ENCODE measurements at regions not wholly inside any gene's neighbourhood (a gene's known extent, or its start where the extent isn't known, plus 50 kb on each side); places are given as distances from the start of the nearest gene placed in this dataset.

GRCh38 chr10:2599571-2599970 is 467.8 kb upstream of the PFKP start:
- Histone ChIP-seq H3K27ac (ENCODE audit: insufficient read depth, low read length, poor library complexity, severe bottlenecking) (no peak overlapping the region), H3K4me3 (ENCODE audit: low read depth, low read length) (no peak overlapping the region), H3K36me3 (ENCODE audit: control insufficient read depth, insufficient read depth, low read length) (no peaks in the 10 kb centered on the region), H3K27me3 (ENCODE audit: control insufficient read depth, insufficient read depth, low read length) (no peaks in the 10 kb centered on the region), H3K9me3 (ENCODE audit: control insufficient read depth in 2 of 2, low read length in 2 of 2) (no peaks in the 10 kb centered on the region), H3K4me1 (ENCODE audit: control insufficient read depth, insufficient read depth, low read length, poor library complexity, severe bottlenecking) (no peaks in the 10 kb centered on the region)
- ATAC-seq (ENCODE audit: low read depth in 2 of 2) (no peak), DNase-seq (no peak)
- no peaks in the 10 kb centered on the region for H3K27me3 Mint-ChIP-seq
- no peak overlapping the region for H3K27ac Mint-ChIP-seq
- H3K36me3 Mint-ChIP-seq = no peaks in the 10 kb centered on the region
- H3K4me3 Mint-ChIP-seq = no peak overlapping the region
- no peaks in the 10 kb centered on the region for H3K4me1 Mint-ChIP-seq
- H3K9me3 Mint-ChIP-seq = peaks cover 0 to 5% (median 0%) of the 10 kb centered on the region in 7 donors

DNA sequence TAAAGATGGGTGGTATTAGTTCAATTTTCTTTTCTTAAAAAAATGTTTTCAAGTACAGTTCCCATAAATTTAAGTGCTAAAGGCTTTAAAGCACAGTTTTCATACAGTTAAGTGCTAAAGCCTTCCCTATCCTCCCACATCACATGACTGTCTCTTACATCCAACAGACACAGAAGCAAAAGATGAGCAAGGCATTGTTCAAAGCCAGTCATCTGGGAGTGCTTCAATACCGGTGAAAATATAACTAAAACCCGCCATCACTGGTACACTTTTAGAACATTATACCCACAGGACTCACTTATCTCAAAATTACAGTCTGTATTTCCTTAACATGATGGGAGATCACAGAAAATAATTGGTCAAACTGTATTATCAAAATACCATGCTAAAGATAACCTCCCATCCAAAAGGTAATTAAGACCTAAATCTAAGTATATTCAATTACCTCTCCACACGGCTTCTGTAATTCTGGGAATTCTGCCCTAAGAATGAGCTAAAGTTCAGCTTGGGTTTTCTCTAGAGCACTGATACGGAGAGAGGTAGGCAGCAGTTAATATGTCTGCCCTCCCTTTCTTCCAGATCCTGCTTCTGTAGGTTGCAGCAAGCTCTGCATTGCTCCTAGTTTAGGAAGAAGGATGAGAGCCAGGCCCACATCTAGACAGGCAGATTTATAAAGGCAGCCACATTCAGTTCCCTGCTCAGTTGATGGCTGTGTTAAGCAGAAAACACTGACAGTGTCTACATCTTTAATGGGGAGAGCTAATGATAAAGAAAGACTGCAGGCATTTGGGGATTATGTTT is 474.8 kb upstream of the PFKP start:
- Mint-ChIP-seq H3K4me1 (no peaks in the 10 kb centered on the region), H3K36me3 (no peaks in the 10 kb centered on the region), H3K4me3 (no peak overlapping the region), H3K9me3 (peaks cover 0 to under 1% (median 0%) of the 10 kb centered on the region in 7 donors), H3K27me3 (peaks cover 4% of the 10 kb centered on the region), H3K27ac (no peak overlapping the region)
- no peak overlapping the region for H3K4me3 ChIP-seq (ENCODE audit: low read depth, low read length)
- H3K27me3 ChIP-seq (ENCODE audit: control insufficient read depth, insufficient read depth, low read length) = no peaks in the 10 kb centered on the region
- no peaks in the 10 kb centered on the region for H3K4me1 ChIP-seq (ENCODE audit: control insufficient read depth, insufficient read depth, low read length, poor library complexity, severe bottlenecking)
- no peak overlapping the region for H3K27ac ChIP-seq (ENCODE audit: insufficient read depth, low read length, poor library complexity, severe bottlenecking)
- no peak for DNase-seq
- no peaks in the 10 kb centered on the region for H3K36me3 ChIP-seq (ENCODE audit: control insufficient read depth, insufficient read depth, low read length)
- H3K9me3 ChIP-seq (ENCODE audit: control insufficient read depth in 2 of 2, low read length in 2 of 2) = no peaks in the 10 kb centered on the region
- ATAC-seq (ENCODE audit: low read depth in 2 of 2) = no peak

DNA sequence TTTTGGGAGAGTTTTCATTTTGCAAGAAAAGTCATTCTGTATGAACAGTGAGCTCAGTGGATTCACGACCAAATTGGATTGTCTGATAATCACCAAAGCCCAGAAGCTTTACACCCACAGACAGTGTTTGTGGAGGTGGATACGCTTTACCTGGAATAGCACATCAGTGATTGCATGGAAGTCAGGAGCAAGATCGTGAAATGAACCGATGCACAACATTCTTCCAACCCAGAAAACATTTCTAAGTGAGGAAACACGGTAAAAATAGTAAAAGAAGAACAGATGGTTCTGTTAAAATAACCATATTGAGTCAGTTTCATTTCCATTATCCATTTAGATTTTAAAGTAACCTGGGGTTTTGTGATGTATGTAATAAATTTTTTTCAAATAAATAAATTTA is 478.2 kb upstream of the PFKP start:
- no peaks in the 10 kb centered on the region for H3K36me3 ChIP-seq (ENCODE audit: control insufficient read depth, insufficient read depth, low read length)
- DNase-seq (no peak), ATAC-seq (ENCODE audit: low read depth in 2 of 2) (no peak)
- Mint-ChIP-seq H3K4me1 (no peaks in the 10 kb centered on the region), H3K9me3 (peaks cover 0 to 2% (median 0%) of the 10 kb centered on the region in 7 donors), H3K36me3 (no peaks in the 10 kb centered on the region), H3K27ac (no peak overlapping the region), H3K4me3 (no peak overlapping the region), H3K27me3 (peaks cover 4% of the 10 kb centered on the region)
- H3K27me3 ChIP-seq (ENCODE audit: control insufficient read depth, insufficient read depth, low read length) = no peaks in the 10 kb centered on the region
- no peak overlapping the region for H3K4me3 ChIP-seq (ENCODE audit: low read depth, low read length)
- no peaks in the 10 kb centered on the region for H3K4me1 ChIP-seq (ENCODE audit: control insufficient read depth, insufficient read depth, low read length, poor library complexity, severe bottlenecking)
- H3K9me3 ChIP-seq (ENCODE audit: control insufficient read depth in 2 of 2, low read length in 2 of 2) = no peaks in the 10 kb centered on the region
- no peak overlapping the region for H3K27ac ChIP-seq (ENCODE audit: insufficient read depth, low read length, poor library complexity, severe bottlenecking)

- H3K27me3 ChIP-seq (ENCODE audit: control insufficient read depth, insufficient read depth, low read length) = no peaks in the 10 kb centered on the region
- no peaks in the 10 kb centered on the region for H3K36me3 Mint-ChIP-seq
- no peaks in the 10 kb centered on the region for H3K4me1 ChIP-seq (ENCODE audit: control insufficient read depth, insufficient read depth, low read length, poor library complexity, severe bottlenecking)
- H3K4me1 Mint-ChIP-seq = no peaks in the 10 kb centered on the region
- no peak overlapping the region for H3K4me3 Mint-ChIP-seq
- H3K27ac ChIP-seq (ENCODE audit: insufficient read depth, low read length, poor library complexity, severe bottlenecking) = no peak overlapping the region
- H3K27me3 Mint-ChIP-seq = no peaks in the 10 kb centered on the region
- peaks cover 0 to 2% (median 0%) of the 10 kb centered on the region in 7 donors for H3K9me3 Mint-ChIP-seq
- no peak overlapping the region for H3K4me3 ChIP-seq (ENCODE audit: low read depth, low read length)
- no peak for ATAC-seq (ENCODE audit: low read depth in 2 of 2)
- no peaks in the 10 kb centered on the region for H3K9me3 ChIP-seq (ENCODE audit: control insufficient read depth in 2 of 2, low read length in 2 of 2)
- H3K27ac Mint-ChIP-seq = no peak overlapping the region
- no peak for DNase-seq
- H3K36me3 ChIP-seq (ENCODE audit: control insufficient read depth, insufficient read depth, low read length) = no peaks in the 10 kb centered on the region
Observed at GRCh38 chr10:2584385-2584784, 483.0 kb upstream of the PFKP start.

DNA sequence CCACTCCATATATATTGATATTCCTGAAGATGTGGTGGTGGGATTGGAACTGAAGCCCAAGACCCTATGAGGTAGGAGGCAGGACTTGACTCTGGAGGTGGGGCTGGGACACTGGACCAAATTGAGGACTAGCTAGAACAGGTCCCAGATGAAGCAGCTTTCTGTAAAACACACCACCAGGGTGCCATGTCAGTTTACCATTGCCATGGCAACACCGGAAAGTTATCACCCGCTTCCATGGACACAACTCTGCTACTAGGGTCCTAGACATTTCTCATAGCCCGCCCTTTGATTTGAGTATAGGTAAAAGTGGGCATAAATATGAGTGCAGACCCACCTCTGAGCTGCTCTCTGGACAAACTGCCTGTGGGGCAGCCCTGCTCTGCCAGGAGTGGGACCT is 490.5 kb upstream of the PFKP start:
- H3K9me3 ChIP-seq (ENCODE audit: control insufficient read depth in 2 of 2, low read length in 2 of 2) = no peaks in the 10 kb centered on the region
- Mint-ChIP-seq H3K27me3 (peaks cover 4% of the 10 kb centered on the region), H3K4me1 (no peaks in the 10 kb centered on the region), H3K36me3 (no peaks in the 10 kb centered on the region), H3K27ac (no peak overlapping the region), H3K4me3 (no peak overlapping the region), H3K9me3 (peaks cover 0 to 2% (median 0%) of the 10 kb centered on the region in 7 donors)
- H3K4me3 ChIP-seq (ENCODE audit: low read depth, low read length) = no peak overlapping the region
- DNase-seq (no peak), ATAC-seq (ENCODE audit: low read depth in 2 of 2) (no peak)
- no peaks in the 10 kb centered on the region for H3K36me3 ChIP-seq (ENCODE audit: control insufficient read depth, insufficient read depth, low read length)
- H3K27ac ChIP-seq (ENCODE audit: insufficient read depth, low read length, poor library complexity, severe bottlenecking) = no peak overlapping the region
- H3K27me3 ChIP-seq (ENCODE audit: control insufficient read depth, insufficient read depth, low read length) = no peaks in the 10 kb centered on the region
- H3K4me1 ChIP-seq (ENCODE audit: control insufficient read depth, insufficient read depth, low read length, poor library complexity, severe bottlenecking) = no peaks in the 10 kb centered on the region

DNA sequence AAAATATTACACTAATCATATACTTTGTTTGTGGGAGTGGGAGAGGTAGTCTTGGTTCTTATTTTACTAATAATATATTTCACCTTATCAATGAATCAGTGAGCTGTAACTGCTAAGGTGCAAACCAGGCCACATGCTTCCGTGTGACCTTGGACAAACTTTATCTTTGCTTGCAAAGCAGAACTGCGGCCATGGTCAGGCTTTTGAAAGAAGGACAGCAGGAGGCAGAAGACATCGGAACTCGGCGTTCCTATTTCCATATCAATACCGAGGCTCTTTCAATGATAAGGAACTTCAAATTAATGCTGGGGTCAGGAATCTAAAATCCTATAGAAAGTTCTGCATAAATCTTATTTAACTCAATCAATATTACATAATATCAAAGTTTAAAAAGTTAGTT is 491.9 kb upstream of the PFKP start:
- Histone ChIP-seq H3K27me3 (ENCODE audit: control insufficient read depth, insufficient read depth, low read length) (no peaks in the 10 kb centered on the region), H3K27ac (ENCODE audit: insufficient read depth, low read length, poor library complexity, severe bottlenecking) (no peak overlapping the region), H3K36me3 (ENCODE audit: control insufficient read depth, insufficient read depth, low read length) (no peaks in the 10 kb centered on the region), H3K4me3 (ENCODE audit: low read depth, low read length) (no peak overlapping the region), H3K4me1 (ENCODE audit: control insufficient read depth, insufficient read depth, low read length, poor library complexity, severe bottlenecking) (no peaks in the 10 kb centered on the region), H3K9me3 (ENCODE audit: control insufficient read depth in 2 of 2, low read length in 2 of 2) (no peaks in the 10 kb centered on the region)
- no peak for DNase-seq
- Mint-ChIP-seq H3K9me3 (peaks cover 0 to 2% (median 0%) of the 10 kb centered on the region in 7 donors), H3K4me1 (no peaks in the 10 kb centered on the region), H3K4me3 (no peak overlapping the region), H3K27ac (no peak overlapping the region), H3K36me3 (no peaks in the 10 kb centered on the region), H3K27me3 (peaks cover 7% of the 10 kb centered on the region)
- no peak for ATAC-seq (ENCODE audit: low read depth in 2 of 2)

DNA sequence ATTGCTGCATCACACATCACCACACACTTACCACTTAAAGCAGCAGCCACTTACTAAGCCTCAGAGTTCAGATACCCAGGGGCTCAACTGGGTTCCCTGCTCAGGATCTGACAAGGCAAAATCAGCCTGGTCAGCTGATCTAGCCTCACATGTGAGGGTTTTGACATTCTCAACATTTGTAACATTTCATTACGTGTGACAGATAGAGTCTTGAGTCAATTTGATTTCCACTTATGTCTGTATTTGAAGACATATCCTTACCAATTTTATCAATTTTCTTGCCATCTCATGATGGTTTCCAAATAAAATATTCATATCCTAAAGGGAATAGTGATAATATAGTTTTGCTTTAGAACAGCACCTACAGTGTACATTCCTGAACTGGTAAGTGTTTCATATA is 494.7 kb upstream of the PFKP start:
- Histone ChIP-seq H3K4me1 (ENCODE audit: control insufficient read depth, insufficient read depth, low read length, poor library complexity, severe bottlenecking) (no peaks in the 10 kb centered on the region), H3K27ac (ENCODE audit: insufficient read depth, low read length, poor library complexity, severe bottlenecking) (no peak overlapping the region), H3K4me3 (ENCODE audit: low read depth, low read length) (no peak overlapping the region), H3K9me3 (ENCODE audit: control insufficient read depth in 2 of 2, low read length in 2 of 2) (no peaks in the 10 kb centered on the region), H3K27me3 (ENCODE audit: control insufficient read depth, insufficient read depth, low read length) (no peaks in the 10 kb centered on the region), H3K36me3 (ENCODE audit: control insufficient read depth, insufficient read depth, low read length) (no peaks in the 10 kb centered on the region)
- Mint-ChIP-seq H3K4me3 (no peak overlapping the region), H3K4me1 (no peaks in the 10 kb centered on the region), H3K27me3 (peaks cover 7% of the 10 kb centered on the region), H3K27ac (no peak overlapping the region), H3K36me3 (no peaks in the 10 kb centered on the region), H3K9me3 (peaks cover 0 to 2% (median 0%) of the 10 kb centered on the region in 7 donors)
- DNase-seq (no peak), ATAC-seq (ENCODE audit: low read depth in 2 of 2) (no peak)

GRCh38 chr10:2556883-2557282 is 510.5 kb upstream of the PFKP start:
- no peak for DNase-seq
- no peak overlapping the region for H3K27ac Mint-ChIP-seq
- H3K4me1 Mint-ChIP-seq = no peaks in the 10 kb centered on the region
- Histone ChIP-seq H3K36me3 (ENCODE audit: control insufficient read depth, insufficient read depth, low read length) (no peaks in the 10 kb centered on the region), H3K4me1 (ENCODE audit: control insufficient read depth, insufficient read depth, low read length, poor library complexity, severe bottlenecking) (no peaks in the 10 kb centered on the region), H3K4me3 (ENCODE audit: low read depth, low read length) (no peak overlapping the region), H3K27me3 (ENCODE audit: control insufficient read depth, insufficient read depth, low read length) (no peaks in the 10 kb centered on the region), H3K27ac (ENCODE audit: insufficient read depth, low read length, poor library complexity, severe bottlenecking) (no peak overlapping the region), H3K9me3 (ENCODE audit: control insufficient read depth in 2 of 2, low read length in 2 of 2) (no peaks in the 10 kb centered on the region)
- ATAC-seq (ENCODE audit: low read depth in 2 of 2) = no peak
- H3K27me3 Mint-ChIP-seq = peaks cover 6% of the 10 kb centered on the region
- no peaks in the 10 kb centered on the region for H3K36me3 Mint-ChIP-seq
- no peaks in the 10 kb centered on the region for H3K9me3 Mint-ChIP-seq
- no peak overlapping the region for H3K4me3 Mint-ChIP-seq
